ENCODE measurements at regions not wholly inside any gene's neighbourhood (a gene's known extent, or its start where the extent isn't known, plus 50 kb on each side); places are given as distances from the start of the nearest gene placed in this dataset.

- no peak for DNase-seq
- intact Hi-C loops (cut with DNase I; ENCODE audit: low total_unique reads), result no loop called here
- in situ Hi-C loops (cut with MboI; ENCODE audit: low pct_ligation_motif_present in 1 of 4, low pct_unique_long_range_greater_than_20kb in 1 of 4, low sequenced_read_pairs in 3 of 4), result no loop called here
These were observed 623.3 kb downstream of the NSUN3 start for GRCh38 chr3:94686208-94686607.

DNA sequence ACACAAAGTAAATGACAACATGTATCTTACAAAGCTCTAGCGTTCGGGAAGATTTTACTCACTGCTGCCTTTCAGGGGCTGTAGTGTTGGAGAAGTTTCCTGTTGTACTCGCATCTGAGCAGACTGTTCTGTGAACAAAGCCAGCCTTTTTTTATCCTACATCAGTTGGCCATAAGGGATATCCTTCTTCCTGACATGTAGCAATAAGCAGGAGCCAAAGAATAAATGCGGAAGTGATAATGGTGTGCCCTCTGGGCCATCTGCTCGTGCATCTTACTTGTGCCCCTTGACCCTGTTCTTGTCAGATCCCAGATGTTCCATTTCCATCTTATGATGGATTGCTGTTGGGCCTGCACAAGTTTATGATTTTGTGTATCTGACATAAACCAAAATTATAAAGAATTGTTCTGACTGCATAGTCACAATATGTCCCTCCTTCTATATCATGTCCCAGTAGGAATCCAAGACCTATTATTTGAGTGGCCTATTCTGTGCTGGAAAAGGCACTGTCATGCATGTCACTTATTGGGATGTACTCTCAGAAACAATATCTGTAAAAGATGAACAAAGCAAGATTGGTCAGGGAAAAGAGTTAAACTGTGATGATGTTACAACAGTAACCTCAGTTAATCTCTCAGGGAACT is 631.3 kb downstream of the NSUN3 start:
- in situ Hi-C loops (cut with MboI; ENCODE audit: low pct_ligation_motif_present in 1 of 4, low pct_unique_long_range_greater_than_20kb in 1 of 4, low sequenced_read_pairs in 3 of 4), result no loop called here
- no peak overlapping the region for H3K4me3 ChIP-seq
- 68 to 78% methylated on average over 4 to 5 of the region's 5 CpGs for WGBS, 2 donors (ENCODE audit: low coverage in 1 of 2)

More at GRCh38 chr3:94686208-94686607, 623.3 kb downstream of the NSUN3 start:
- WGBS, 2 donors (ENCODE audit: low coverage in 1 of 2), result 57 to 74% methylated on average over 1 of the region's 1 CpG
- TF ChIP-seq POLR2A (IDR thresholded peaks at IDR 0.05) (no peak), POLR2AphosphoS5 (IDR thresholded peaks at IDR 0.05) (no peak), CTCF (IDR thresholded peaks at IDR 0.05) (no peak), EP300 (IDR thresholded peaks at IDR 0.05; ENCODE audit: low read depth) (no peak)
- Histone ChIP-seq H3K4me3 (no peak overlapping the region), H3K9me3 (peaks cover 6% of the 10 kb centered on the region in 2 donors), H3K27me3 (no peaks in the 10 kb centered on the region), H3K36me3 (no peaks in the 10 kb centered on the region), H3K4me1 (no peaks in the 10 kb centered on the region), H3K27ac (no peak overlapping the region)

GRCh38 chr3:94694894-94695293 is 632.0 kb downstream of the NSUN3 start:
- H3K4me3 ChIP-seq, result no peak overlapping the region
- DNase-seq, result no peak
- no peak for TF ChIP-seq CTCF (IDR thresholded peaks at IDR 0.05)
- H3K27me3 ChIP-seq, result no peaks in the 10 kb centered on the region
- no peaks in the 10 kb centered on the region for H3K36me3 ChIP-seq
- intact Hi-C loops (cut with DNase I; ENCODE audit: low total_unique reads), result no loop called here
- in situ Hi-C loops (cut with MboI; ENCODE audit: low pct_ligation_motif_present in 1 of 4, low pct_unique_long_range_greater_than_20kb in 1 of 4, low sequenced_read_pairs in 3 of 4), result no loop called here
- WGBS, 2 donors (ENCODE audit: low coverage in 1 of 2), result 78 to 93% methylated on average over 2 of the region's 2 CpGs
- H3K27ac ChIP-seq, result no peak overlapping the region
- no peaks in the 10 kb centered on the region for H3K4me1 ChIP-seq
- H3K9me3 ChIP-seq, result no peaks in the 10 kb centered on the region

More for the DNA sequence above, 631.3 kb downstream of the NSUN3 start:
- intact Hi-C loops (cut with DNase I; ENCODE audit: low total_unique reads), result no loop called here
- no peak for TF ChIP-seq CTCF (IDR thresholded peaks at IDR 0.05)
- TF ChIP-seq EP300 (IDR thresholded peaks at IDR 0.05; ENCODE audit: low read depth), result no peak
- TF ChIP-seq POLR2A (IDR thresholded peaks at IDR 0.05), result no peak
- TF ChIP-seq POLR2AphosphoS5 (IDR thresholded peaks at IDR 0.05), result no peak
- H3K27me3 ChIP-seq, result no peaks in the 10 kb centered on the region
- no peak for DNase-seq
- no peaks in the 10 kb centered on the region for H3K9me3 ChIP-seq
- H3K27ac ChIP-seq, result no peak overlapping the region
- no peaks in the 10 kb centered on the region for H3K36me3 ChIP-seq
- no peaks in the 10 kb centered on the region for H3K4me1 ChIP-seq

DNA sequence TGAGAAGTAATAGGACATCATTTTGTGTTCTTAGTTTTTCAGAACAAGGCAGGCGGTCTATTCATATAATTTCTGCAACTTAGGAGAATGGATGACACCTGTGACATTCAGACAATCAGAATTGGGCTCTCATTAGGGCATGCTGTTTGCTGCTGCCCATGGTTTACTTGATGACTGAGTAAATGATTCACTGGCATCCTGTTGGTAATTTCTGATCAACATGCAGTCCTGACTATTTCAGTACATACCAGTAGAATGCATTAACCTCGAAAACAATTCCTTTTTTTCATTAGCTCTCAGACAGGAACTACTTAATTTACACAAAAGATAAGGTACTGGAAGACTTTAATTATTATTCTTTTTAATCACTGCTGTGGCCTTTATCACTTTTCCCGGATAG is 641.6 kb downstream of the NSUN3 start:
- no peaks in the 10 kb centered on the region for H3K36me3 ChIP-seq
- DNase-seq, result no peak
- no peak for TF ChIP-seq POLR2A (IDR thresholded peaks at IDR 0.05)
- no peak for TF ChIP-seq EP300 (IDR thresholded peaks at IDR 0.05; ENCODE audit: low read depth)
- no peak for TF ChIP-seq CTCF (IDR thresholded peaks at IDR 0.05)
- no peak for TF ChIP-seq POLR2AphosphoS5 (IDR thresholded peaks at IDR 0.05)
- no peaks in the 10 kb centered on the region for H3K4me1 ChIP-seq
- intact Hi-C loops (cut with DNase I; ENCODE audit: low total_unique reads) (no loop called here), in situ Hi-C loops (cut with MboI; ENCODE audit: low pct_ligation_motif_present in 1 of 4, low pct_unique_long_range_greater_than_20kb in 1 of 4, low sequenced_read_pairs in 3 of 4) (no loop called here)
- 54 to 57% methylated on average over 3 of the region's 3 CpGs for WGBS, 2 donors (ENCODE audit: low coverage in 1 of 2)
- no peak overlapping the region for H3K27ac ChIP-seq
- H3K4me3 ChIP-seq, result no peak overlapping the region
- H3K9me3 ChIP-seq, result peaks cover 0 to 3% of the 10 kb centered on the region in 2 donors
- no peaks in the 10 kb centered on the region for H3K27me3 ChIP-seq

Data from transverse colon (tissue), 4 donors.